Epithelial cell of proximal tubule (primary cell): ENCODE measurements at regions not wholly inside any gene's neighbourhood (a gene's known extent, or its start where the extent isn't known, plus 50 kb on each side); places are given as distances from the start of the nearest gene placed in this dataset.

Experiments
- DNase-seq: peaks from one replicate; pipeline ENCODE4 v3.0.0-alpha.2; 2011; ENCODE audit warnings: low read depth
- H3K4me3 ChIP-seq: 2 replicates; pipeline ENCODE4 v1.5.1; 2011; ENCODE audit warnings: low read depth, mild to moderate bottlenecking, low read length
- CTCF ChIP-seq: conservative IDR thresholded peaks from 2 replicates; pipeline ENCODE4 v1.5.1; 2012; ENCODE audit warnings: low read depth, mild to moderate bottlenecking, low read length

- no peak overlapping the region for H3K4me3 ChIP-seq
- no peak for TF ChIP-seq CTCF
- DNase-seq: no peak
These were observed 68.2 kb upstream of the ISX start for GRCh38 chr22:34997633-34998299.

- TF ChIP-seq CTCF: no peak
- H3K4me3 ChIP-seq: no peak overlapping the region
- no peak for DNase-seq
These were observed 67.0 kb upstream of the ISX start for GRCh38 chr22:34998921-34999320.

- no peak for TF ChIP-seq CTCF
- H3K4me3 ChIP-seq: no peak overlapping the region
- DNase-seq: no peak
These were observed 57.7 kb upstream of the ISX start for GRCh38 chr22:35008213-35008612.

GRCh38 chr22:35010543-35010942 is 55.4 kb upstream of the ISX start:
- no peak for DNase-seq
- H3K4me3 ChIP-seq: no peak overlapping the region
- TF ChIP-seq CTCF: no peak

- TF ChIP-seq CTCF: no peak
- no peak for DNase-seq
- no peak overlapping the region for H3K4me3 ChIP-seq
These were observed 51.1 kb upstream of the ISX start for GRCh38 chr22:35014812-35015211.
